ENCODE measurements at regions not wholly inside any gene's neighbourhood (a gene's known extent, or its start where the extent isn't known, plus 50 kb on each side); places are given as distances from the start of the nearest gene placed in this dataset.

DNA sequence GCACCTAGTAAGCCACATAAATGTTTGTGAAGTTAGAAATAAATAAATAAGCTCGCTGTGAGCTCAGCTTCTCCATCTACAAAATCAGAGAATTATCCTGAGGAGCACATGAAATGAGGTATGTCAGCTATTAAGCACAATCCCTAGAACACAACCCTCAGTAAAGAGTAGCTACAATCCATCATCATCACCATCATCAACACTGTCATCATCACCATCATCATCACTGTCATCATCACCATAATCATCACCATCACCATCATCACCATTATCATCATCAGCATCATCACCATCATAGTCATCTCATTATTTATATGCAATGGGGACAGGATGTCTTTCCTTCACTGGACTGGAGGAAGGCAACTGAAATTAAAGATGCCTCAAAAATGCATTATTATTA, 189.6 kb downstream of the NPHP4 start:
- DNase-seq (ENCODE audit: low read depth): no peak
- TF ChIP-seq, protein P1, sequence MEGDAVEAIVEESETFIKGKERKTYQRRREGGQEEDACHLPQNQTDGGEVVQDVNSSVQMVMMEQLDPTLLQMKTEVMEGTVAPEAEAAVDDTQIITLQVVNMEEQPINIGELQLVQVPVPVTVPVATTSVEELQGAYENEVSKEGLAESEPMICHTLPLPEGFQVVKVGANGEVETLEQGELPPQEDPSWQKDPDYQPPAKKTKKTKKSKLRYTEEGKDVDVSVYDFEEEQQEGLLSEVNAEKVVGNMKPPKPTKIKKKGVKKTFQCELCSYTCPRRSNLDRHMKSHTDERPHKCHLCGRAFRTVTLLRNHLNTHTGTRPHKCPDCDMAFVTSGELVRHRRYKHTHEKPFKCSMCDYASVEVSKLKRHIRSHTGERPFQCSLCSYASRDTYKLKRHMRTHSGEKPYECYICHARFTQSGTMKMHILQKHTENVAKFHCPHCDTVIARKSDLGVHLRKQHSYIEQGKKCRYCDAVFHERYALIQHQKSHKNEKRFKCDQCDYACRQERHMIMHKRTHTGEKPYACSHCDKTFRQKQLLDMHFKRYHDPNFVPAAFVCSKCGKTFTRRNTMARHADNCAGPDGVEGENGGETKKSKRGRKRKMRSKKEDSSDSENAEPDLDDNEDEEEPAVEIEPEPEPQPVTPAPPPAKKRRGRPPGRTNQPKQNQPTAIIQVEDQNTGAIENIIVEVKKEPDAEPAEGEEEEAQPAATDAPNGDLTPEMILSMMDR (IDR thresholded peaks at IDR 0.05; ENCODE audit: control insufficient read depth, insufficient read depth, low read depth, low read length, missing control alignments): no peak
- no peak overlapping the region for H3K4me3 ChIP-seq (ENCODE audit: control insufficient read depth, low read depth, low read length)

DNA sequence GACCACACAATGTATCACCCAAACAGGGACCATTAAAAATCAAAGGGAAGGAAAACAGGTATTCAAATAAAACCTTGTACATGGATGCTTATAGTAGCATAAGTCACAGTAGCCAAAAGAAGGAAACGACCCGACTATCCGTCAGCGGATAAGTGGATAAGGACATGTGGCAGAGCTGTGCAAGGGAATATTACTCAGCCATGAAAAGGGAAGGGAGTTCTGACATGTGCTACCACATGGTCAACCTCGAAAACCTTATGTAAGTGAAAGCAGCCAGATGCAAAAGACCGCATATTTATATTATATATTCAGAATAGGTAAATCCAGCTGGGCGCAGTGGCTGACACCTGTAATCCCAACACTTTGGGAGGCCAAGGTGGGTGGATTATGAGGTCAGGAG, 193.3 kb downstream of the NPHP4 start:
- H3K4me3 ChIP-seq (ENCODE audit: control insufficient read depth, low read depth, low read length): no peak overlapping the region
- DNase-seq (ENCODE audit: low read depth): no peak
- TF ChIP-seq, protein P1 (IDR thresholded peaks at IDR 0.05; ENCODE audit: control insufficient read depth, insufficient read depth, low read depth, low read length, missing control alignments): no peak

DNA sequence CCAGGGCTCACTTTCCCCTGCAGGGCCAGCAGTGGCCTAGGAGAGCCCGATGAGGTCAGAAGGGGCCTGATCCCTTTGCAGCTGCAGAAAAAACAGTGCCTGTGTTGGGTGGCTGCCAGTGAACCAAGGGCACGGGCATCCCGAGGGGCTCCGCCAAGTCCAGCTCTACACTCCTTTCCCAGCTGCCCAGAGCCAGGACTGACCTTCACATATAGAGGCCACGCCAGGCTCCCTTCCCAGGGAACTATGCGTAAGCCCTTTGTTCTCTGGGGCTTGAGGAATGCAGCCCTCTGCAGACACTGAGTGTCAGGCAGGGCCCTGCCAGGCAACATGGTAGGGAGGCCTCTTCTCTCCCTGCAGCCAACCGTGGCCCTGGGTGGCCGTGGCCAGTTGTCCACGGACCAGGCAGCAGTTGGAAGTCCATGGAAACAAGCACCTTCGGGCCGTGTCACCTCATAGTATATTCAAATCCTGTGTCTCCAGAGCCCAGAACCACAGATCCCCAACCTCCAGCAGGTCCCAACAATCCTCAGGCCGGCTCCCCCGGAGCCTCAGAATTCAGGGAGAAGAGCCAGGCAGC, 194.0 kb downstream of the NPHP4 start:
- TF ChIP-seq, protein P1 (IDR thresholded peaks at IDR 0.05; ENCODE audit: control insufficient read depth, insufficient read depth, low read depth, low read length, missing control alignments): no peak
- no peak for DNase-seq (ENCODE audit: low read depth)
- H3K4me3 ChIP-seq (ENCODE audit: control insufficient read depth, low read depth, low read length): no peak overlapping the region

DNA sequence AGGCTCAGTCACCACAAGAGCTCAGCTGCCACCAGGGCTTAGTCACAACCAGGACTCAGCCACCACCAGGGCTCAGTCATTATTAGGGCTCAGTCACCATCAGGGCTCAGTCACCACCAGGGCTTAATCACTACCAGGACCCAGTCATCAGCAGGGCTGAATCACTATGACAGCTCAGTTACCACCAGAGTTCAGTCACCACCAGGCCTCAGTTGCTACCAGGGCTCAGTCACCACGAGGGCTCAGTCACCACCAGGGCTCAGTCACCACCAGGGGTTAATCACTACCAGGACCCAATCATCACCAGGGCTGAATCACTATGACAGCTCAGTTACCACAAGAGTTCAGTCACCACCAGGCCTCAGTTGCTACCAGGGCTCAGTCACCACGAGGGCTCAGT, 196.2 kb downstream of the NPHP4 start:
- DNase-seq (ENCODE audit: low read depth): no peak
- no peak overlapping the region for H3K4me3 ChIP-seq (ENCODE audit: control insufficient read depth, low read depth, low read length)
- TF ChIP-seq, protein P1 (IDR thresholded peaks at IDR 0.05; ENCODE audit: control insufficient read depth, insufficient read depth, low read depth, low read length, missing control alignments): no peak

DNA sequence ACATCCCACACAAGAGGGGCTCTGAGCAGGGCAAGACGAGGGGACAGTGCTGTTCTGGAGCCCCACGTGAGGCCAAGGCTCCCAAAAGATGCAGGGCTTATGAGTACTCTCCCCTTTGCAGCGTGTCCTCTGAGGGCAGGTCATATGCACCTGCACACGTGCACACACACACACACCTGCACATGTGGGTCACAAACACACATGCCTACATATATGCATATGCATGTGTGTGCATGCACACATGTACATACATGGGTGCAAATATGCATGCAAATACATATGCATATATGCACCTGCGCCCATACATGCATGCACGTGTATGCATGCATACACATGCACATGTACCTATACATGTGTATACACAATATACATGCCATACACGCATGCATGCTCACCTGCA, 197.9 kb downstream of the NPHP4 start:
- no peak overlapping the region for H3K4me3 ChIP-seq (ENCODE audit: control insufficient read depth, low read depth, low read length)
- TF ChIP-seq, protein P1 (IDR thresholded peaks at IDR 0.05; ENCODE audit: control insufficient read depth, insufficient read depth, low read depth, low read length, missing control alignments): no peak
- DNase-seq (ENCODE audit: low read depth): no peak

DNA sequence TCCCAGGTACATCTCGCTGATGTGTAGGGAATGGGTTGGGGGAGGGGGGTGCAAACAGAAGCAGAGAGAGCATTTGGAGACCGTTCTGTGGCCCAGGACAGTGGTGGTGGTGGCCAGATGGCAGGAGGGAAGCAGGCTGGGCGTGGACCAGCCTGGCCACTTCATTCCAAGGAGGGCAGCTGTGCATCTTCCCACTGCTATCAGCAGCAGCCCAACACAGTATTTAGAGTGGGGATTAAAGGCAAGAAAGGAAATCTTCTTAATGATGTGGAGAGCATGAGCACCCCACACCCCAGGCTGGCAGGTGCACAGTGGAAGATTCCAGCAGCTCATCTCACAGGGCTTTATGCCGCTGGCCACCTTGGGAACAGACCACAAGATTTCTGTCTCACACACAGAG, 198.7 kb downstream of the NPHP4 start:
- no peak for DNase-seq (ENCODE audit: low read depth)
- TF ChIP-seq, protein P1 (IDR thresholded peaks at IDR 0.05; ENCODE audit: control insufficient read depth, insufficient read depth, low read depth, low read length, missing control alignments): no peak
- no peak overlapping the region for H3K4me3 ChIP-seq (ENCODE audit: control insufficient read depth, low read depth, low read length)

DNA sequence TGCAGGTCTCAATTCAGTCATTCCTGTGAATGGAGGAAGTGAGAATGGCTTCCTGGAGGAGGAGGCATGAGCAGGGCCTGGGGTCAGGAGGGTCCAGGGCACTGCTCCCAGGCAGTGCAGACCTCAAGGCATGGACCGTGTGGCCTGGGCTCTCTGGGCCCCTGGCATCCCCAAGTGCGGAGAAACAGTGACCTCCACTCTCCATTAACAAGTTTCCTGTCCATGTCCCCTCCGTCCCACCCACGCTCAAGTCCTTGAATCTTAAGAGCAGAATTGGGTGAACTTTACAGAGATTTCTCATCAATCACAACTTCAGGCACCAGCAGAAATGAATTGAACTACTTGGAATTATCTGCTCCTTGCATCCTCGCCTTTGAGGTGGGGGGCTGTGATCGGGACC, 211.1 kb downstream of the NPHP4 start:
- no peak overlapping the region for H3K4me3 ChIP-seq (ENCODE audit: control insufficient read depth, low read depth, low read length)
- no peak for DNase-seq (ENCODE audit: low read depth)
- TF ChIP-seq, protein P1 (IDR thresholded peaks at IDR 0.05; ENCODE audit: control insufficient read depth, insufficient read depth, low read depth, low read length, missing control alignments): no peak
